ENCODE measurements at regions not wholly inside any gene's neighbourhood (a gene's known extent, or its start where the extent isn't known, plus 50 kb on each side); places are given as distances from the start of the nearest gene placed in this dataset.

DNA sequence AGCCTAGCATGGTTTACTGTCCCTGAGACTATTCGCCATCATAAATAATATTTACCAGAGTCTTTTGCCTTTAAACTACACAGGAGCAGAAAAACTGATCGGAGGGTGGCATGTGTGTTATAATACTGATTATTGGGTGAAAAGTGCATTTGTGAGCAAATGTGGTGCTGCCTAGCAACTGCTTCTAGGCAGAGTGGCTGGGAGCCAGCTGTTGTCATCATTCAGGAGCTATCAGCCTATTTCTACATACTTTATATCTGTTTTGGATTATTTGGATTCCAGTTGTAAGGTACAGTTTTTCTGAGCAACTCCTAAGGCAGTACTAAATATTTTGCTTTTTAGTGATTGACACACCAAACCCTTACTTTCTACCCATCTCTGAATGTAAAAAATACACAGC is 75.0 kb upstream of the MSTN start:
- no peaks in the 10 kb centered on the region for H3K27me3 ChIP-seq (ENCODE audit: control insufficient read depth in 2 of 2, insufficient read depth in 2 of 2, low read length in 2 of 2)
- Mint-ChIP-seq H3K9me3 (peaks cover 7 to 52% (median 30%) of the 10 kb centered on the region in 11 donors), H3K4me3 (no peak overlapping the region), H3K36me3 (peaks cover 0 to 36% (median 23%) of the 10 kb centered on the region in 5 donors), H3K27ac (no peak overlapping the region), H3K27me3 (peaks cover 0 to 4% (median 0%) of the 10 kb centered on the region in 5 donors), H3K4me1 (no peaks in the 10 kb centered on the region)
- no peak for DNase-seq
- no peaks in the 10 kb centered on the region for H3K36me3 ChIP-seq (ENCODE audit: control insufficient read depth in 2 of 3, insufficient read depth in 3 of 3, low read length in 3 of 3)
- H3K4me1 ChIP-seq (ENCODE audit: control insufficient read depth in 2 of 2, insufficient read depth in 2 of 2, low read length in 2 of 2) = no peaks in the 10 kb centered on the region
- no peak overlapping the region for H3K4me3 ChIP-seq (ENCODE audit: low read length)
- no peak for ATAC-seq
- intact Hi-C loops (cut with micrococcal nuclease) = loop anchor here in 1 of 2 donors (5.0 kb wide), 1 partner anchor 1800 kb away; no protein-coding TSS in a partner anchor
- CTCF ChIA-PET = no interaction called here
- POLR2A ChIA-PET = no interaction called here
- no peak overlapping the region for H3K27ac ChIP-seq (ENCODE audit: low read depth, low read length)
- H3K9me3 ChIP-seq (ENCODE audit: control insufficient read depth in 2 of 3, low read length in 3 of 3) = peaks cover 0 to 6% (median 0%) of the 10 kb centered on the region in 3 experiments

DNA sequence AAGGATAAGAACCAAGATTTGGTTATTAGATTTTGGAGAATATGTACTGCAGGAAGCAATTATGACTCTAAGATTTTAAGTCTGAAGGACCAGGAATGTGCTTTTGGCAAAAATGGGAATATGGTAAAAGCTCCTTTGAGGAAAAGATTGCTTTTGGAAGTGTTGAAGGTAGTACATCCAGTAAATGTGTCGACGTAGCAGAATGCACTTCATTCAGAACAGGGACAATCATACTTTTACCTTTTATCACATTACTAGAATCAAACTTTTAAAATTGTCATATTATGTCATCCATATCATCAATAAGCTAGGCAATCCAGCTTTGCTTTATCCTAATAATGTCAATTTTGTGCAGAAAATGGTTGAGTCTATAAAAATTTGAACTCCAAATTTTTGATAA is 74.3 kb upstream of the MSTN start:
- H3K27ac Mint-ChIP-seq = no peak overlapping the region
- DNase-seq (no peak), ATAC-seq (no peak)
- no peaks in the 10 kb centered on the region for H3K4me1 Mint-ChIP-seq
- H3K4me1 ChIP-seq (ENCODE audit: control insufficient read depth in 2 of 2, insufficient read depth in 2 of 2, low read length in 2 of 2) = no peaks in the 10 kb centered on the region
- no peak overlapping the region for H3K27ac ChIP-seq (ENCODE audit: low read depth, low read length)
- H3K27me3 ChIP-seq (ENCODE audit: control insufficient read depth in 2 of 2, insufficient read depth in 2 of 2, low read length in 2 of 2) = no peaks in the 10 kb centered on the region
- peaks cover 0 to 31% (median 17%) of the 10 kb centered on the region in 5 donors for H3K36me3 Mint-ChIP-seq
- no peaks in the 10 kb centered on the region for H3K36me3 ChIP-seq (ENCODE audit: control insufficient read depth in 2 of 3, insufficient read depth in 3 of 3, low read length in 3 of 3)
- H3K4me3 ChIP-seq (ENCODE audit: low read length) = no peak overlapping the region
- POLR2A ChIA-PET = no interaction called here
- H3K9me3 ChIP-seq (ENCODE audit: control insufficient read depth in 2 of 3, low read length in 3 of 3) = peaks cover 0 to 6% (median 0%) of the 10 kb centered on the region in 3 experiments
- H3K27me3 Mint-ChIP-seq = peaks cover 0 to 4% (median 0%) of the 10 kb centered on the region in 5 donors
- intact Hi-C loops (cut with micrococcal nuclease) = loop anchor here in 1 of 2 donors (5.0 kb wide), 1 partner anchor 1800 kb away; no protein-coding TSS in a partner anchor
- CTCF ChIA-PET = no interaction called here
- peaks cover 7 to 45% (median 23%) of the 10 kb centered on the region in 11 donors for H3K9me3 Mint-ChIP-seq
- H3K4me3 Mint-ChIP-seq = no peak overlapping the region

DNA sequence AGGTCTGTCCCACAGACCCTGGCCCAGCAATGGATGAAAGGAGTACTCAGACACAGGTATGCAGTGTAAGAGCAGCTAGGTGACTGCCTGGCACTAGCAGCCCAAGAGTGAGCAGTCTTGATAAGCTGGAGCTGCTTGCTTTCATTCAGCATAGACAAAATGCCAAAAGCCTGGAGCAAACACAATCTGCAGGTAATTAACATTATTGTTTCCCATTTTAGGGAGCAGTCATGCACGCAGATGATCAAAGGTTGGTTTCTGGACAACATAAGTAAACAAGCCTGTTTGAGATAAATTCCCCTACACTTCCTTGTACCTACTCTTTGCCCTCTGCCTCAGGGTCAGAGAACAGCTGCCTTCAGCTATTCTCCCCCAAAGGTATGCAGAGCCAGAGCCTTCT is 73.7 kb upstream of the MSTN start:
- intact Hi-C loops (cut with micrococcal nuclease) = loop anchor here in 1 of 2 donors (5.0 kb wide), 1 partner anchor 1801 kb away; no protein-coding TSS in a partner anchor
- Histone ChIP-seq H3K9me3 (ENCODE audit: control insufficient read depth in 2 of 3, low read length in 3 of 3) (peaks cover 0 to 6% (median 0%) of the 10 kb centered on the region in 3 experiments), H3K27me3 (ENCODE audit: control insufficient read depth in 2 of 2, insufficient read depth in 2 of 2, low read length in 2 of 2) (no peaks in the 10 kb centered on the region), H3K27ac (ENCODE audit: low read depth, low read length) (no peak overlapping the region), H3K4me3 (ENCODE audit: low read length) (no peak overlapping the region), H3K4me1 (ENCODE audit: control insufficient read depth in 2 of 2, insufficient read depth in 2 of 2, low read length in 2 of 2) (no peaks in the 10 kb centered on the region), H3K36me3 (ENCODE audit: control insufficient read depth in 2 of 3, insufficient read depth in 3 of 3, low read length in 3 of 3) (no peaks in the 10 kb centered on the region)
- ChIA-PET CTCF (no interaction called here), POLR2A (no interaction called here)
- Mint-ChIP-seq H3K36me3 (peaks cover 0 to 25% (median 14%) of the 10 kb centered on the region in 5 donors), H3K27me3 (peaks cover 0 to 4% (median 0%) of the 10 kb centered on the region in 5 donors), H3K9me3 (peaks cover 6 to 39% (median 17%) of the 10 kb centered on the region in 11 donors), H3K4me1 (no peaks in the 10 kb centered on the region), H3K4me3 (no peak overlapping the region), H3K27ac (no peak overlapping the region)
- ATAC-seq (no peak), DNase-seq (no peak)

DNA sequence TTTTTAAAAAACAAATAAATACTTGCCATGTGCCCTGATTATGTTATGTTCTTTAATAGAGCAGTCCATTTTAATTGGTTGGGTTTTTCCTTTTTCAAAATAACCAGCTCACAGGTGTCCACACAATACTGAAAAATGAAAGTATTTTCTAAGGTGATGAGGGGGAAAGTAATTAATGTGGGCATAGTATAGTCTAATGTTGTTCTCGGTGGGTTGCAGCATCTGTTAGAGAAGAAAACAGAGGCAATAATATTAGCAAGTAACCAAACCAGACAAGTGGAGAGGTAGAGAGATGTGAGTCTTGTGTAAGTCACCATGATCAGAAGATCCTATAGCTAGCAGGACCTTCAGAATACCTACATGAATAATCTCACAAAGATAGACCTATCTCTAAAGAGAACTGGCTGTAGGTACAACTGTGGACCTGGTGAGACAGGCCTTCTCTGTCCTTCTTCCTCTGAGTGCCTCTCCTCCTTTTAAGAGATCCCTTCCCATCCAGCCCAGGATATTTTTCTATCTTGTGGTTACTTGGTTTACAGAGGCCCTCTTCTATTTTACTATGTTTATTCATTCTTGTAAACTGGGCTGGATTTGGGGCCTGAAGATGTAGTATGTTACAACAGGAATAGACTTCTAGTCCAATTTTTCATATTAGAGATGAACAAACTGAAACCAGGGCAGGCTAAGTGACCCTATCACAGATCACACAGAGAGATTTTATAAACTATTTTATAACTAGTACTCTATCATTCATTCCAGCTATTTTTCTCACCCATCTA is 67.1 kb upstream of the MSTN start:
- no peak overlapping the region for H3K4me3 Mint-ChIP-seq
- CTCF ChIA-PET = interaction anchor here (0.6 kb wide), 2 partner anchors 9 to 230 kb away, joined by 5 to 7 read pairs; no protein-coding TSS in a partner anchor
- H3K27me3 Mint-ChIP-seq = no peaks in the 10 kb centered on the region
- no peaks in the 10 kb centered on the region for H3K4me1 ChIP-seq (ENCODE audit: control insufficient read depth in 2 of 2, insufficient read depth in 2 of 2, low read length in 2 of 2)
- POLR2A ChIA-PET = no interaction called here
- H3K27ac ChIP-seq (ENCODE audit: low read depth, low read length) = no peak overlapping the region
- DNase-seq = no peak
- no peak overlapping the region for H3K27ac Mint-ChIP-seq
- H3K27me3 ChIP-seq (ENCODE audit: control insufficient read depth in 2 of 2, insufficient read depth in 2 of 2, low read length in 2 of 2) = no peaks in the 10 kb centered on the region
- H3K36me3 ChIP-seq (ENCODE audit: control insufficient read depth in 2 of 3, insufficient read depth in 3 of 3, low read length in 3 of 3) = no peaks in the 10 kb centered on the region
- H3K4me1 Mint-ChIP-seq = no peaks in the 10 kb centered on the region
- no peak overlapping the region for H3K4me3 ChIP-seq (ENCODE audit: low read length)
- no peak for ATAC-seq
- peaks cover 0 to 2% (median 0%) of the 10 kb centered on the region in 11 donors for H3K9me3 Mint-ChIP-seq
- H3K9me3 ChIP-seq (ENCODE audit: control insufficient read depth in 2 of 3, low read length in 3 of 3) = no peaks in the 10 kb centered on the region
- H3K36me3 Mint-ChIP-seq = no peaks in the 10 kb centered on the region
- intact Hi-C loops (cut with micrococcal nuclease) = no loop called here

DNA sequence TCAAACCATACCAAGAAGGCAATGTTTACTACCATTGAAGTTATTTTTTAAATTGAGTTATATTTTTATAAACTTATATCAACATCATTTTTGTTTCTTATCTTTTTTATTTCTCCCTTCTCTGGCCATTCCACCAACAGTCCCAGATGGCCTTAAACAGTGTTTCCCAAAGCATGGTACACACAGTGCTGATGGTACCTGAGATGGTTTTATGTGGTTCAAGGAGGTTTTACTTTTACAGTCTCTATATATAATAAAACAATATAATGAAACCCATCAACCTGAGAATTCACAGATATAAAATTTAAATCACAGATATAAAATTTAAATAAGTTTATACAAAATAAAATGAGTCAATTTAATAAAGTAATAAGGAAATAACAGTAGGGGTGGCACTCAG is 65.1 kb upstream of the MSTN start:
- POLR2A ChIA-PET = no interaction called here

GRCh38 chr2:190126798-190127197 is 64.3 kb upstream of the MSTN start:
- no peaks in the 10 kb centered on the region for H3K36me3 ChIP-seq (ENCODE audit: control insufficient read depth in 2 of 3, insufficient read depth in 3 of 3, low read length in 3 of 3)
- Mint-ChIP-seq H3K36me3 (no peaks in the 10 kb centered on the region), H3K9me3 (peaks cover 0 to 2% (median 0%) of the 10 kb centered on the region in 11 donors), H3K4me3 (no peak overlapping the region), H3K27me3 (peaks cover 0 to 4% (median 0%) of the 10 kb centered on the region in 5 donors), H3K27ac (no peak overlapping the region), H3K4me1 (peaks cover 0 to 6% (median 3%) of the 10 kb centered on the region in 7 donors)
- intact Hi-C loops (cut with micrococcal nuclease) = no loop called here
- H3K27ac ChIP-seq (ENCODE audit: low read depth, low read length) = no peak overlapping the region
- H3K4me1 ChIP-seq (ENCODE audit: control insufficient read depth in 2 of 2, insufficient read depth in 2 of 2, low read length in 2 of 2) = no peaks in the 10 kb centered on the region
- DNase-seq = no peak
- no peaks in the 10 kb centered on the region for H3K27me3 ChIP-seq (ENCODE audit: control insufficient read depth in 2 of 2, insufficient read depth in 2 of 2, low read length in 2 of 2)
- H3K4me3 ChIP-seq (ENCODE audit: low read length) = no peak overlapping the region
- CTCF ChIA-PET = no interaction called here
- POLR2A ChIA-PET = no interaction called here
- no peaks in the 10 kb centered on the region for H3K9me3 ChIP-seq (ENCODE audit: control insufficient read depth in 2 of 3, low read length in 3 of 3)
- ATAC-seq = no peak

More for the DNA sequence above, 65.1 kb upstream of the MSTN start:
- Mint-ChIP-seq H3K4me3 (no peak overlapping the region), H3K9me3 (peaks cover 0 to 2% (median 0%) of the 10 kb centered on the region in 11 donors), H3K36me3 (no peaks in the 10 kb centered on the region), H3K27me3 (peaks cover 0 to 2% (median 0%) of the 10 kb centered on the region in 5 donors), H3K4me1 (no peaks in the 10 kb centered on the region), H3K27ac (no peak overlapping the region)
- H3K4me3 ChIP-seq (ENCODE audit: low read length) = no peak overlapping the region
- ATAC-seq = no peak
- no peaks in the 10 kb centered on the region for H3K36me3 ChIP-seq (ENCODE audit: control insufficient read depth in 2 of 3, insufficient read depth in 3 of 3, low read length in 3 of 3)
- intact Hi-C loops (cut with micrococcal nuclease) = no loop called here
- CTCF ChIA-PET = interaction anchor here (0.6 kb wide), 1 partner anchor 119 kb away, joined by 3 read pairs; no protein-coding TSS in a partner anchor
- no peak overlapping the region for H3K27ac ChIP-seq (ENCODE audit: low read depth, low read length)
- no peaks in the 10 kb centered on the region for H3K27me3 ChIP-seq (ENCODE audit: control insufficient read depth in 2 of 2, insufficient read depth in 2 of 2, low read length in 2 of 2)
- H3K4me1 ChIP-seq (ENCODE audit: control insufficient read depth in 2 of 2, insufficient read depth in 2 of 2, low read length in 2 of 2) = no peaks in the 10 kb centered on the region
- H3K9me3 ChIP-seq (ENCODE audit: control insufficient read depth in 2 of 3, low read length in 3 of 3) = no peaks in the 10 kb centered on the region
- no peak for DNase-seq

DNA sequence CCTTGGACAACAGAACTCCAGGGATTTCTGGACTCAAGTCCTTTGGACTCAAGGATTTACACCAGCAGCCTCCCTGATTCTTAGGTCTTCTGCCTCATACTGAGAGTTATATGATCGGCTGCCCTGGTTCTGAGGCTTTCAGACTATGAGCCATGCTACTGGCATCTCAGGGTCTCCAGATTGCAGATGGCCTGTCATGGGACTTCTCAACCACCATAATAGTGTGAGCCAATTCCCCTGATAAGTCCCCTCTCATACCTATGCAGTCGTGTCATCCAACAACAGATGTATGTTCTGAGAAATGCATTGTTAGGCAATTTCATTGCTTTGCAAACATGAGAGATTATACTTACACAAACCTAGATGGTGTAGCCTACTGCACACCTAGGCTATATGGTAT is 61.4 kb upstream of the MSTN start:
- no peak for ATAC-seq
- Histone ChIP-seq H3K9me3 (ENCODE audit: control insufficient read depth in 2 of 3, low read length in 3 of 3) (no peaks in the 10 kb centered on the region), H3K27ac (ENCODE audit: low read depth, low read length) (no peak overlapping the region), H3K4me1 (ENCODE audit: control insufficient read depth in 2 of 2, insufficient read depth in 2 of 2, low read length in 2 of 2) (no peaks in the 10 kb centered on the region), H3K27me3 (ENCODE audit: control insufficient read depth in 2 of 2, insufficient read depth in 2 of 2, low read length in 2 of 2) (no peaks in the 10 kb centered on the region), H3K4me3 (ENCODE audit: low read length) (no peak overlapping the region), H3K36me3 (ENCODE audit: control insufficient read depth in 2 of 3, insufficient read depth in 3 of 3, low read length in 3 of 3) (no peaks in the 10 kb centered on the region)
- no peak for DNase-seq
- Mint-ChIP-seq H3K4me3 (no peak overlapping the region), H3K4me1 (peaks cover 0 to 21% (median 12%) of the 10 kb centered on the region in 7 donors), H3K27ac (no peak overlapping the region), H3K36me3 (no peaks in the 10 kb centered on the region), H3K9me3 (peaks cover 0 to 2% (median 0%) of the 10 kb centered on the region in 11 donors), H3K27me3 (peaks cover 0 to 6% (median 0%) of the 10 kb centered on the region in 5 donors)
- CTCF ChIA-PET = no interaction called here
- POLR2A ChIA-PET = no interaction called here
- intact Hi-C loops (cut with micrococcal nuclease) = no loop called here
